ENCODE measurements at regions not wholly inside any gene's neighbourhood (a gene's known extent, or its start where the extent isn't known, plus 50 kb on each side); places are given as distances from the start of the nearest gene placed in this dataset.

- DNase-seq: no peak
- H3K4me1 ChIP-seq (ENCODE audit: insufficient read depth, low read length): no peaks in the 10 kb centered on the region
- H3T11ph ChIP-seq (ENCODE audit: low read length): no peak overlapping the region
- no peak overlapping the region for H3K18ac ChIP-seq (ENCODE audit: insufficient read length, low read depth, low read length)
- H3K23ac ChIP-seq (ENCODE audit: insufficient read length, low read depth, low read length): no peak overlapping the region
- no peak overlapping the region for H2BK15ac ChIP-seq (ENCODE audit: low read depth, low read length)
- no peak overlapping the region for H2AFZ ChIP-seq (ENCODE audit: low read length)
- H4K8ac ChIP-seq (replicated peaks; ENCODE audit: insufficient read length, low read depth, low read length): no peak overlapping the region
- H3K4me1 Mint-ChIP-seq: peaks cover 17 to 29% of the 10 kb centered on the region in 2 experiments
- no peak for TF ChIP-seq CTCF (conservative IDR thresholded peaks at IDR 0.05)
- no peaks in the 10 kb centered on the region for H3K27me3 ChIP-seq (ENCODE audit: insufficient read depth, low read length)
- no peaks in the 10 kb centered on the region for H3K79me1 ChIP-seq (ENCODE audit: insufficient read depth, low read depth, low read length, poor library complexity, severe bottlenecking)
- H2BK5ac ChIP-seq (ENCODE audit: insufficient read length, low read length): no peak overlapping the region
- no peak overlapping the region for H2BK120ac ChIP-seq (ENCODE audit: low read depth, low read length, poor library complexity, severe bottlenecking)
- H3K56ac ChIP-seq (ENCODE audit: insufficient read length, low read depth, low read length): no peak overlapping the region
- no peaks in the 10 kb centered on the region for H3K9me3 ChIP-seq (ENCODE audit: control insufficient read depth, low read depth, low read length)
- H4K91ac ChIP-seq (ENCODE audit: insufficient read length, low read depth, low read length): no peak overlapping the region
- no peaks in the 10 kb centered on the region for H3K36me3 Mint-ChIP-seq (ENCODE audit: insufficient read depth in 1 of 3, low read depth in 3 of 3)
- H3K23me2 ChIP-seq (ENCODE audit: insufficient read length, low read depth, low read length, poor library complexity, severe bottlenecking): no peaks in the 10 kb centered on the region
- no peaks in the 10 kb centered on the region for H4K20me1 ChIP-seq (ENCODE audit: control insufficient read depth, insufficient read depth, insufficient read length)
- no peak overlapping the region for H3K9ac ChIP-seq (ENCODE audit: extremely low read depth, insufficient read length, low read length)
- H3K4me3 Mint-ChIP-seq: no peak overlapping the region
- H3K27me3 Mint-ChIP-seq (ENCODE audit: low read depth): peaks cover 53% of the 10 kb centered on the region
- no peak overlapping the region for H3K27ac ChIP-seq (ENCODE audit: insufficient read length, low read depth, low read length)
- H3K27ac Mint-ChIP-seq: no peak overlapping the region
- no peak overlapping the region for H3K4ac ChIP-seq (ENCODE audit: low read depth, low read length)
- H2BK20ac ChIP-seq (ENCODE audit: low read depth, low read length, poor library complexity, severe bottlenecking): no peak overlapping the region
- no peak overlapping the region for H2BK12ac ChIP-seq (ENCODE audit: insufficient read length, low read depth, low read length)
- no peak overlapping the region for H3K4me2 ChIP-seq (ENCODE audit: insufficient read depth, insufficient read length, low read length)
- no peak overlapping the region for H2AK5ac ChIP-seq (ENCODE audit: insufficient read length, low read length)
- H3K14ac ChIP-seq (ENCODE audit: insufficient read depth, low read length): no peak overlapping the region
- H4K5ac ChIP-seq (ENCODE audit: insufficient read length, low read depth, low read length): no peak overlapping the region
- no CpG with 5 or more reads among the region's 3 CpGs for WGBS (ENCODE audit: extremely low coverage, insufficient read length, low lambda C conversion rate)
- H3K9me3 Mint-ChIP-seq: no peaks in the 10 kb centered on the region
- H3K79me2 ChIP-seq (ENCODE audit: insufficient read depth, low read length): no peaks in the 10 kb centered on the region
Observed at GRCh38 chr2:120616261-120616660, 119.4 kb upstream of the GLI2 start.

All from H9 (cell line).